GM12891 (cell line): ENCODE measurements at regions not wholly inside any gene's neighbourhood (a gene's known extent, or its start where the extent isn't known, plus 50 kb on each side); places are given as distances from the start of the nearest gene placed in this dataset.

Experiments
- DNase-seq: peaks from one replicate; pipeline ENCODE4 v3.0.0; 2011; ENCODE audit warnings: low spot score; ENCODE audit not compliant: insufficient read length
- FAIRE-seq: peaks from 2 replicates; lab custom pipeline; 2011; peaks lifted over from hg19 to GRCh38; lab: Jason Lieb, UNC
- PAX5 ChIP-seq: IDR thresholded peaks from 2 replicates; pipeline ENCODE4 v1.6.1; 2011; ENCODE audit warnings: low read length, moderate library complexity, mild to moderate bottlenecking; ENCODE audit not compliant: insufficient read depth, severe bottlenecking
- POLR2A ChIP-seq: IDR thresholded peaks from 2 replicates; pipeline ENCODE4 v1.6.1; 2011; ENCODE audit warnings: low read depth, low read length, control low read depth
- POLR2AphosphoS5 ChIP-seq: IDR thresholded peaks from 2 replicates; pipeline ENCODE4 v1.6.1; 2011; ENCODE audit warnings: low read depth, low read length, control low read depth
- POU2F2 ChIP-seq: IDR thresholded peaks from 2 replicates; pipeline ENCODE4 v1.6.1; 2011; ENCODE audit warnings: low read depth, mild to moderate bottlenecking, control low read depth, low read length, moderate library complexity
- SPI1 ChIP-seq: IDR thresholded peaks from 2 replicates; pipeline ENCODE4 v1.6.1; 2011; ENCODE audit warnings: low read depth, low read length, control low read depth
- TAF1 ChIP-seq: IDR thresholded peaks from 2 replicates; pipeline ENCODE4 v1.6.1; 2011; ENCODE audit warnings: low read depth, low read length, control low read depth

DNA sequence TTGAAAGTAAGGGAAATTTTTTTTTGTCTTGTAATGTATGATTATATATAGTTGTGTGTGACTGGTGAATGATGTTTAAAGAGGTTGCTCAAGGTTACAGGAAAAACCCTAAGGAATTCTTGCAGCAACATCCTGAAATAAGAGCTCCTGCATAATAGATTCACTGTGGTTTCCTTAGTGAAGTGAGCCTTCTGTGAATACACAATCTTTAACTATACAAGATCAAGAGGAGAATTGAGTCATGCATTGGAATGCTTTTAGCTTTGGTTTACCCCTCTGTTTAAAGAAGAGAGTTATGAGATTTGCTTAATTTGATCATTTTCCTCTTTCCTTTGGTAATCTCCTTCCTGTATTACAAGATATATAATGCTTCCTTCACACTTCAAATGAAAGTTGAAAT lies 141.6 kb upstream of the EYA4 start:
- TF ChIP-seq POU2F2 (no peak), POLR2A (no peak), POLR2AphosphoS5 (no peak), SPI1 (no peak), PAX5 (no peak), TAF1 (no peak)
- FAIRE-seq = no peak
- no peak for DNase-seq

DNA sequence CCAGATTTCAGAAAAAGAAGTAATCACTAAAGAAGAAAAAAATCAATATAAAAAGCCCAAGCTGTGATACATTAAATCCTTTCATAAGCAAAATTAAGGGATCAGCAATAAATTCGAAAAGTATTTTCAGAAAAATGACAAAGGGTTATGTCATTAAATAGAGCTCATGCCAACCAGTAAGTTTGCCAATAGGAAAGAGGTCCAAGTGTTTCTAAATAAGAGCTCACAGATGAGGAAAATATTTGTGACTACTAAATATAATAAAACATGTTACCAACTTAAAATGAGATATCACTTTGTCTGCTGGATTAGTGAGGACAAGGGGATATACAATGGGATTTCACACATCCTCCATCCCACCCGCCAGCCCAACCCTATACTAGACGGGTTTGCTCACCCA lies 140.3 kb upstream of the EYA4 start:
- FAIRE-seq (no peak), DNase-seq (no peak)
- TF ChIP-seq POU2F2 = no peak
- no peak for TF ChIP-seq SPI1
- TF ChIP-seq TAF1 = no peak
- TF ChIP-seq POLR2AphosphoS5 = no peak
- TF ChIP-seq POLR2A = no peak
- TF ChIP-seq PAX5 = no peak

DNA sequence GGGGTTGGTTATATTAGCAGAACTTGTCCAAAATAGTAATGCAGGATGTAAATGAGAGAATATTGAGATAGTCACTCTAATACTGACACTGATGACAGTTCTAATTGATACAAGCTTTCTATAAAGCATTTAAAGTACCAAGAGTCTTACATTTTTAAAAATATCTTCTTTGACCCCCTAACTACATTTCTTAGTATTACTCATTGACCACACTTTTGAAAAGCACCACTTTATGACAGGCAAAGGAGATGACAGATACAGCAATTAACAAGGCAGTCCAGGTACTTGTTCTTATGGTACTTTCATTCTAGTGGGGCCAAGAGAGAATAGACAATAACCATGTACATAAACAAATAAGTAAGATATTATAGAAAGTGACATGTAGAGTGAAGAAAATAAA lies 139.4 kb upstream of the EYA4 start:
- FAIRE-seq (no peak), DNase-seq (no peak)
- TF ChIP-seq POU2F2 (no peak), POLR2A (no peak), SPI1 (no peak), POLR2AphosphoS5 (no peak), TAF1 (no peak), PAX5 (no peak)

DNA sequence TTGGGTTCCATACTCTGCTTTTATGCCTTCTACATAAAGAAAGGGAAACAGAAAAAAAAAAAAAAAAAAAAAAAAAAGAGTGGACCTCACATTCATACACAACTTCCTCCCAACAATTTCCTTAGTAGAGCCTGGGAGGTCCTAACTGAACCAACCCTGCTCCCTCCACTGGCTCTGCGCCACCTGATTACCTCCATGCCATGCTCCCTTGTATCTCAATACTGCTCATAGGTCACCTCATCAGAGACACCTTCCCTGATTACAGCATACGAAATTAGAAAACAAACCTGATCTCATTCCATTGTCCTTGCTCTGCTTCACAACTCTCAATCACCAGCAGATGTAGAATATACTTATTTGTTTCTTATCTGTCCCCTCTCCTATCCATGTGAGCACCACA lies 134.2 kb upstream of the EYA4 start:
- TF ChIP-seq POLR2A (no peak), POLR2AphosphoS5 (no peak), POU2F2 (no peak), SPI1 (no peak), PAX5 (no peak), TAF1 (no peak)
- DNase-seq (no peak), FAIRE-seq (no peak)

DNA sequence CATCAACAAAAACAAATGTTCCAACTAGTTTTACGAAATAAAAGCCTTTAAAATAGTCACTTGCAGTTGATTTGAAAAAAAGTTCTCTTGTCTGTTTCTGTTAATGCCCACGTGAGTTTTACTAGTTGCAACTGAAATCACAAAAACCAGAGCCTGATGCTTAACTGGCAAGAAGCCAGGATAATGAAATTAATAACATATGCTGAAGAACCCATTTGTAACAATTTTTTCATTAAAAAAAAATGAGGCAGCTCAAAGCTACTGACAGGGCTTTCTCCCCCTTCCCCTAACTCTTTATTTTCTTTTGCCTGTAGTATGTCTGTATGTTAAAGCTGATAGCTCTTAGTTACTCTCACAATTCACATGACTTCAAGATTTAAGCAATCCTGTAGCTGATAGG lies 132.7 kb upstream of the EYA4 start:
- DNase-seq (no peak), FAIRE-seq (no peak)
- TF ChIP-seq POU2F2 (no peak), PAX5 (no peak), SPI1 (no peak), POLR2A (no peak), POLR2AphosphoS5 (no peak), TAF1 (no peak)

DNA sequence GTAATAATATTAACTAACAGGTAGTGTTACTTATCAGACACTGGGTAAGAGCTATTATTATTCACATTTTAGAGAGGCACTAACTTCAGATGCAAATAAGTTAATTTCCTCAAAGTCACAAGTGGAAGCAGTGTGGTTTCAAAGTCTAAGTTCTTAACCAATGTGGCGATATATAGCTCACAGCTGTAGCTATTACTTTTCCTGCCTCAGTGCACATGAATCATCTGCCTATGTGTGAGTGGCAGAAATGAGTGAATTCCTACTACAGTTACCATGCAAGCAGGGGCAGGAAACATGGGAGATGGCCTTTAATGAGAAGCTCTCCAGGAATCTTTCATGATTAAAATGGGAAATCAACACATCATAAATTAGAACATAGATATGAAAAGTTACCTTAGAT lies 126.2 kb upstream of the EYA4 start:
- no peak for FAIRE-seq
- DNase-seq = no peak
- TF ChIP-seq POU2F2 (no peak), POLR2A (no peak), TAF1 (no peak), PAX5 (no peak), POLR2AphosphoS5 (no peak), SPI1 (no peak)

DNA sequence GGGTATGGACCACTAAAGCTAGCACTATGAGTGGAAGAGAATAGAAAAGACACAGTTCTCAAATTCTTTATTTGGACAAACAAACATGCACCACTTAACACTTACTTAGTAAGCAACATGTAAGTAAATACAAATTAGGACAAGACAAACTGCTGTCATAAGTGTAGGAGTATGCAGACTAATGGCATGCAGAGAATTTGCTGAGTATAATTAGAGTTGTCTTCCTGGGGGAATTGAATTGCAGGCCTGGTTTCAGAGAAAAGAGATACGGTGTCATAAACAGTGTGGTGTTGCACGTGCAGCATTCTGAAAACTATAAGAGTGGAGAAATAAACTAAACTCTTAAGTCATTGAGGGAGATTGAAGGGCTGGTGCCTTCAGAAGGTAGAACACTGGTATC lies 125.2 kb upstream of the EYA4 start:
- DNase-seq = no peak
- TF ChIP-seq SPI1 = no peak
- no peak for TF ChIP-seq POLR2AphosphoS5
- TF ChIP-seq TAF1 = no peak
- no peak for TF ChIP-seq POLR2A
- TF ChIP-seq POU2F2 = no peak
- TF ChIP-seq PAX5 = no peak
- FAIRE-seq = no peak

DNA sequence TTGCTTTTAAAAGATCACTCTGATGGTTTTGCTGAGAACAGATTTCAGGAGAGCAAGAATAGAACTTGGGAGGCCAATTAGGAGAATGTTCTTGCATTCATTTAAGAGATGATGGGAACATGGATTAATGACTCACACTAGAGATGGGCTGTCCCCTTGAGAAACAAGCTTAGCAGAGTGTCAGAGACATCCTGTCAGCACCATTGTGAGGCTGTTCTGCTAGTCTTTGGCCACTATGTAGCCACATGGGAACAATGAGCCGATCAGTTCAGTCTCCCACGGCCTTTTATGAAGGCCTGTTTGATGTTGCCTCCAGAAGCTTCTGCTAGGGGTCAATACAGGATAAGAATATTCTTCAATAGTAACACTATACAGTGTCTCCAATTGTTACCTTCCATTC lies 113.0 kb upstream of the EYA4 start:
- TF ChIP-seq POU2F2 (no peak), POLR2A (no peak), TAF1 (no peak), POLR2AphosphoS5 (no peak), PAX5 (no peak), SPI1 (no peak)
- FAIRE-seq (no peak), DNase-seq (no peak)

DNA sequence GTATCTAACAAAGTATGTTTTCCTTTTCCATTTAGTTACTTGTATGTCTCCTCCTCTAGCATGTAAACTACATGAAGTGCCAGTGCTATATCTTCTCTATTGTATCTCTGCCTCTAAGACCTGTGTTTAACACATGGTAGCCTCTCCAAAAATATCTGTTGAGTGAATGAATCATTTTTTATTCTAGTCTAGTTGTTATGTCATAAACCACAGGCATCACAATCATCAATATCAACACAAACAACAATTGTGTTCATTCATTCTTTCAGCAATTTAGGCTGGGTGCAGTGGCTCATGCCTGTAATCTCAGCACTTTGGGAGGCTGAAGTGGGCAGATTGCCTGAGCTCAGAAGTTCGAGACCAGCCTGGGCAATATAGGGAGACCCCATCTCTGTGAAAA lies 111.6 kb upstream of the EYA4 start:
- no peak for FAIRE-seq
- DNase-seq = no peak
- TF ChIP-seq PAX5 (no peak), SPI1 (no peak), POLR2AphosphoS5 (no peak), POLR2A (no peak), POU2F2 (no peak), TAF1 (no peak)

DNA sequence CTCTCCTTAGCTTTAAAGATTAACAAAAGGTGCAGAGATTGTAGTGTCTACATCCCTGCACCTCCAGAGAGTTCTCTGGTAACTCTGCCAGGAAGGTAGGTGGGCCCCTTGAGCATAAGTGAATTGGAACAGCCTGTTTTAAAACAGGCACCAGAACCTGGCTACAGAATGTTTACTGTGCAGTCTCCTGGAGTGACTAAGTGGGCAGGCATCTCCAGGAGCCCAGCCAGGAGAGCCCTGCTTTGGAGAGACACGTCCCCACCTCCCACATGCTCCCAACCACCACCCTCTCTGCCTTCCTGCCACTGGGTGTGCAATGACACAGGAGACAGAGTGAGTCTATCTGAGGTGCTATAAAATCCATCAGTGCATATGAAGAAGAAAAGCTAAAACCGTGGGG lies 110.3 kb upstream of the EYA4 start:
- FAIRE-seq = no peak
- TF ChIP-seq TAF1 = no peak
- TF ChIP-seq PAX5 = no peak
- TF ChIP-seq POLR2AphosphoS5 = no peak
- TF ChIP-seq SPI1 = no peak
- no peak for TF ChIP-seq POU2F2
- no peak for TF ChIP-seq POLR2A
- DNase-seq = no peak
